CD4-positive, alpha-beta T cell treated with Interleukin-10 for 1 hour (primary cell): ENCODE measurements at regions not wholly inside any gene's neighbourhood (a gene's known extent, or its start where the extent isn't known, plus 50 kb on each side); places are given as distances from the start of the nearest gene placed in this dataset.

ENCODE experiments used
- DNase-seq: peaks from one replicate; pipeline ENCODE4 v3.0.0-alpha.2; 2020

- DNase-seq = no peak
Measured at GRCh38 chr7:11895337-11895736, 63.3 kb upstream of the THSD7A start.

- no peak for DNase-seq
Measured at GRCh38 chr7:11896663-11897062, 64.7 kb upstream of the THSD7A start.

- no peak for DNase-seq
Measured at GRCh38 chr7:11899247-11899646, 67.2 kb upstream of the THSD7A start.

GRCh38 chr7:11910253-11910652 is 78.3 kb upstream of the THSD7A start:
- no peak for DNase-seq

- no peak for DNase-seq
Measured at GRCh38 chr7:11911900-11912299, 79.9 kb upstream of the THSD7A start.

- no peak for DNase-seq
Measured at GRCh38 chr7:11914645-11915044, 82.6 kb upstream of the THSD7A start.

GRCh38 chr7:11923376-11923930 is 91.5 kb upstream of the THSD7A start:
- no peak for DNase-seq

- DNase-seq = no peak
Measured at GRCh38 chr7:11931307-11931706, 99.3 kb upstream of the THSD7A start.

GRCh38 chr7:11934796-11935195 is 102.8 kb upstream of the THSD7A start:
- DNase-seq = no peak

GRCh38 chr7:11935905-11936304 is 103.9 kb upstream of the THSD7A start:
- DNase-seq = no peak

GRCh38 chr7:11946794-11947193 is 114.8 kb upstream of the THSD7A start:
- no peak for DNase-seq

GRCh38 chr7:11950281-11950680 is 118.3 kb upstream of the THSD7A start:
- DNase-seq = no peak

- no peak for DNase-seq
Measured at GRCh38 chr7:11950942-11951341, 118.9 kb upstream of the THSD7A start.

GRCh38 chr7:11951909-11952308 is 119.9 kb upstream of the THSD7A start:
- DNase-seq = no peak

GRCh38 chr7:11952972-11953371 is 121.0 kb upstream of the THSD7A start:
- no peak for DNase-seq

GRCh38 chr7:11956991-11957390 is 125.0 kb upstream of the THSD7A start:
- DNase-seq = no peak

- no peak for DNase-seq
Measured at GRCh38 chr7:11957956-11958355, 126.0 kb upstream of the THSD7A start.

GRCh38 chr7:11959121-11959520 is 127.1 kb upstream of the THSD7A start:
- DNase-seq = no peak

- no peak for DNase-seq
Measured at GRCh38 chr7:11960621-11961020, 128.6 kb upstream of the THSD7A start.

- DNase-seq = no peak
Measured at GRCh38 chr7:11969643-11970042, 137.6 kb upstream of the THSD7A start.

- no peak for DNase-seq
Measured at GRCh38 chr7:11970132-11970531, 138.1 kb upstream of the THSD7A start.

GRCh38 chr7:11985376-11985775 is 153.4 kb upstream of the THSD7A start:
- DNase-seq = no peak

- no peak for DNase-seq
Measured at GRCh38 chr7:11985971-11986370, 154.0 kb upstream of the THSD7A start.

GRCh38 chr7:11988186-11988585 is 156.2 kb upstream of the THSD7A start:
- DNase-seq = no peak

GRCh38 chr7:12002428-12002827 is 170.4 kb upstream of the THSD7A start:
- DNase-seq = no peak

- DNase-seq = no peak
Measured at GRCh38 chr7:12004581-12004980, 172.6 kb upstream of the THSD7A start.
